ENCODE measurements at regions not wholly inside any gene's neighbourhood (a gene's known extent, or its start where the extent isn't known, plus 50 kb on each side); places are given as distances from the start of the nearest gene placed in this dataset.

- TF ChIP-seq EZH2 (IDR thresholded peaks at IDR 0.05; ENCODE audit: insufficient read depth, low read length): no peak
- no peak for TF ChIP-seq CTCF (IDR thresholded peaks at IDR 0.05; ENCODE audit: insufficient read depth, low read depth, low read length)
These were observed 415.5 kb upstream of the COBL start for GRCh38 chr7:51732116-51732515.

Measured in astrocyte (in vitro differentiated cells and primary cell).